Memory B cell (primary cell): ENCODE measurements at regions not wholly inside any gene's neighbourhood (a gene's known extent, or its start where the extent isn't known, plus 50 kb on each side); places are given as distances from the start of the nearest gene placed in this dataset.
"Not testable (repeated sequence)": the region's sequence is repeated elsewhere in the genome, so short reads cannot be mapped to it uniquely, and the experiment has no call there.

ENCODE experiments used
- ATAC-seq: fragments of 150-1000 bp; cut with Tn5 transposase; 2 replicates; pipeline ENCODE4 v1.10.0; 2021; ENCODE audit warnings: low read depth, mild to moderate bottlenecking, moderate library complexity
- DNase-seq, 2 donors: peaks; one replicate each; pipeline ENCODE4 v3.0.0; 2022; ENCODE audit warnings: low spot score in 2 of 2
- H3K27ac Mint-ChIP-seq: one replicate; pipeline ENCODE4 v1.8.0; 2022; ENCODE audit warnings: mild to moderate bottlenecking, moderate library complexity, mixed read lengths
- H3K27me3 Mint-ChIP-seq: one replicate; pipeline ENCODE4 v1.8.0; 2022; ENCODE audit warnings: mixed read lengths
- H3K36me3 Mint-ChIP-seq: one replicate; pipeline ENCODE4 v1.8.0; 2022; ENCODE audit warnings: mild to moderate bottlenecking, mixed read lengths
- H3K4me1 Mint-ChIP-seq: one replicate; pipeline ENCODE4 v1.8.0; 2022; ENCODE audit warnings: mixed read lengths
- H3K4me3 Mint-ChIP-seq: one replicate; pipeline ENCODE4 v1.8.0; 2022; ENCODE audit warnings: mild to moderate bottlenecking, moderate library complexity, mixed read lengths
- H3K9me3 Mint-ChIP-seq: one replicate; pipeline ENCODE4 v1.8.0; 2022; ENCODE audit warnings: mixed read lengths

GRCh38 chr4:114034189-114034588 is 54.7 kb upstream of the ARSJ start:
- no peaks in the 10 kb centered on the region for H3K9me3 Mint-ChIP-seq
- no peak overlapping the region for H3K4me3 Mint-ChIP-seq
- no peak for ATAC-seq
- no peak for DNase-seq
- H3K27ac Mint-ChIP-seq = no peak overlapping the region
- peaks cover 6% of the 10 kb centered on the region for H3K27me3 Mint-ChIP-seq
- no peaks in the 10 kb centered on the region for H3K36me3 Mint-ChIP-seq
- H3K4me1 Mint-ChIP-seq = no peaks in the 10 kb centered on the region

DNA sequence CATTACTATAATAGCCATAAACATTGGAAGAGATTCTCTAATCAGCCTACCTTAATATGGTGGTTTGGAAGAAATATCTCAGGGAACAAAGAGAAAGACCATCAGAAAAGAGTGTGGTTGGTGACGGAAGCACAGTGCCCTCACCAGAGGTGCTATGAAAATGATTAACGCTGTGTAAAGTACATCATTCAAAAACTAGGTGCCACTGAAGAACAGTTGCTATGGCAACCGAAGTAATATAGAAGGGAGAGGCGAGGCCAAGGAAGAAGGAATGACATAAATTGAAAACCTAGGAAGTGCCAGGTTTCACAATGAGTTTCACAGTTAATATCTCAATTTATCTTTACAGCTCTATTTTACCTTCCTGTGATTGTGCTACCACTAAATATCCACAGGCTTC is 57.0 kb upstream of the ARSJ start:
- H3K4me1 Mint-ChIP-seq = no peaks in the 10 kb centered on the region
- H3K27me3 Mint-ChIP-seq = peaks cover 8% of the 10 kb centered on the region
- no peak overlapping the region for H3K27ac Mint-ChIP-seq
- DNase-seq (no peak), ATAC-seq (no peak)
- H3K4me3 Mint-ChIP-seq = no peak overlapping the region
- H3K9me3 Mint-ChIP-seq = no peaks in the 10 kb centered on the region
- no peaks in the 10 kb centered on the region for H3K36me3 Mint-ChIP-seq

DNA sequence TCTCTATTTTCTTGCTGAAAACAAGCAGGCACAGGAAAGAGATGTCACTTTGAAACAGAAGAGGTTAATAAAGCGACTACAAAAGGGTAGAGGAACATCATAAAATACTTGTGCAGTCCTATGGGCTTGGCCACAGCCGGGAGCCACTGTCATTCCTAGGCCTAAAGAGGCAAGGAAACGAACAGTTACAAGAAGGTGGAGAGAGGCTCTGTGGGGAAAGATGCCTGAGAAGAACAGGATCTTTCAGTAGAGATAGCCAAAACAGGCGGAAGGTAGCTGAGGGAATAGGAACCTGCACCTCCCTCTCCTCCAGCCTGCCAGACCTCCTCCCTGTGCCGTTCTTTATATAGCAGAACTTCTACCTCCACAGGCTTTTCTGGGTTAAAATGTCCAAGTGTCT is 57.4 kb upstream of the ARSJ start:
- Mint-ChIP-seq H3K36me3 (no peaks in the 10 kb centered on the region), H3K9me3 (no peaks in the 10 kb centered on the region), H3K4me1 (no peaks in the 10 kb centered on the region), H3K27ac (no peak overlapping the region), H3K4me3 (no peak overlapping the region), H3K27me3 (peaks cover 8% of the 10 kb centered on the region)
- ATAC-seq (no peak), DNase-seq (no peak)

DNA sequence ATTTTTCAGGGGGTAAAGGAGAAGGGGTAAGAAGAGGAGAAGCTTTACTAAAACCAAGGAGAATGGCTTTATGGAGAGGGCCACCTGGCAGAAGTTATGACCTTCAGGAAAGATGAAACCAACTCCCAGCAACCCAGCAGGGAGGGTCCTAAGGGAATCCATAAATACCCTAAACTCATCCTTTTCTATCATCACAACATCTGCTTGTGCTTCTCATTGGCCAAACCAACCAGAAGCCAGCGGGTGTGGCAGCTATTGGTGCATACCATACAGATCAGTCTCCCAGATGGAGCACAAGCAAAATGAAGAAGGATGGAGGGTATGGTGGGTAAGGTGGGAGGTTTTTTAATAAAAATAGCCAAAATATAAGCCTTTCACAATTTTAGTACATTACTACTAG is 58.5 kb upstream of the ARSJ start:
- Mint-ChIP-seq H3K9me3 (peaks cover 1% of the 10 kb centered on the region), H3K36me3 (no peaks in the 10 kb centered on the region), H3K4me1 (no peaks in the 10 kb centered on the region), H3K27ac (no peak overlapping the region), H3K4me3 (no peak overlapping the region), H3K27me3 (peaks cover 8% of the 10 kb centered on the region)
- no peak for DNase-seq
- no peak for ATAC-seq

DNA sequence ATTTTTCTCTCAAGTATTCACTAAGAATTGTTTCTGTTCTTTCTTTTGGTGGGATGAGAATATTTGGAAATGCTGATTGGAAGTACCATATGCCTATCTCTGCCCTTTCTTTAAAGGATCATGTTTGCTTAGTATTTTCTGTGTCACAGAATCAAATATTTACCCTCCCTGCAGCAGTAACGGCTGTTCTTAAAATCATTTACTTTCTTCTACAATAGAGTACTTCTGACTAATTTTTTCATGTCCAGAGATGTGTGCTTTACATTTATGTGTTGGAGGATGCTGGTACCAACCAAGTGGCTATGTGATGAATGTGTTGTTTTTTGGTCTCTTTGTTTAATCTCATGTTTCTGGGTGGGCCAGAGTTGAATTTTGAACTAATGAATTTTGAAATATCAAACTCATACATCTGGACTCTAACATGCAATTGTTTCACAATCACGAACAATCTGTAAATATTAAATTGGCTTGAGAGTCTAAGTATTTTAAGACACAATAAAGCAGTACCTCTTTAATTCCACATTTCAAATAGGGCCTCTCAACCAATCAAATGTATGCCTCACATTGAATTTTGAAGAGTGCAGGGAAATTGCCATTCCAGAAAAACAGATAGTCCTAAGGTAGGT is 59.4 kb upstream of the ARSJ start:
- Mint-ChIP-seq H3K9me3 (peaks cover 1% of the 10 kb centered on the region), H3K4me1 (no peaks in the 10 kb centered on the region), H3K36me3 (no peaks in the 10 kb centered on the region), H3K27ac (no peak overlapping the region), H3K27me3 (peaks cover 8% of the 10 kb centered on the region), H3K4me3 (no peak overlapping the region)
- no peak for DNase-seq
- no peak for ATAC-seq

DNA sequence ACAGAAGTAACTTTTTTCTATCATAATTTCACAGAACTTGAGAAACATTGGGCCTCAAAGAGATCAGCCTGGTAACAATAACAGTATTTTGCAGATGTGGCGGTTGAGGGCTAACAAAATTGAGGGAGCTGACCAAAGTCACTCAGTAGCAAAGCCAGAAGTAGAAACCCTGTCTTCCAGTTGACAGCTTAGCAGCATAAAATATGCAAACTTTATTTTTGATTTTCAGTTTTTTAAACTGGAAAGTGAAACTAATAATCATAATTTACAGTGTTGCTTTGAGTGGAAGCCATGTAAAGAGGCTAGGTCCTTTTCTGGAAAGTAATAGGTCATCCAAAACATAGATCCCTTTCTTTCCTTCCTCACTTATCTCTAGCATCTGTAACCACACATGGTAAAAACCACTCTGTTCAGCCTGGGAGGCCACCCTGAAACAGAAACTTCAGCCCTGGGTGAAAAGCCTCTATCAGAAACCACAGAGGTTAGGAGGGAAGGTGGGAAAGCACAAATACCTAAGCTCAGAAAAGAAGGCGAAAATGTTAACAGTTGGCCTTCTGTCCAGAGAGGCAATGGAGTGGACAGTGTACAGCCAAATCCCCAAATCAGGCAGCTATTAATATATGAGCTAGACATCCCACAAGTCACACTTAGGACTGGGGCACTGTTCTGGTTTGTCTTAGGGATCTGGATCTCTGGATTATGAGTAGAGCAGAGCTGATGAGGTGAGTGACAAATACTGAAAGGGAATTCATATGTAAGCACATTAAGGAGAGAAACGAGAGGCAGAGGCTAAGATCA is 61.1 kb upstream of the ARSJ start:
- H3K27me3 Mint-ChIP-seq = peaks cover 4% of the 10 kb centered on the region
- H3K4me1 Mint-ChIP-seq = no peaks in the 10 kb centered on the region
- no peak overlapping the region for H3K4me3 Mint-ChIP-seq
- H3K27ac Mint-ChIP-seq = no peak overlapping the region
- peaks cover 1% of the 10 kb centered on the region for H3K9me3 Mint-ChIP-seq
- no peaks in the 10 kb centered on the region for H3K36me3 Mint-ChIP-seq
- DNase-seq = no peak
- ATAC-seq = no peak

- Mint-ChIP-seq H3K27ac (no peak overlapping the region), H3K9me3 (peaks cover 1% of the 10 kb centered on the region), H3K4me3 (no peak overlapping the region), H3K36me3 (no peaks in the 10 kb centered on the region), H3K27me3 (peaks cover 4% of the 10 kb centered on the region), H3K4me1 (no peaks in the 10 kb centered on the region)
- no peak for ATAC-seq
- DNase-seq = no peak
These were observed 61.6 kb upstream of the ARSJ start for GRCh38 chr4:114041117-114041475.

- Mint-ChIP-seq H3K27ac (no peak overlapping the region), H3K4me3 (no peak overlapping the region), H3K4me1 (no peaks in the 10 kb centered on the region), H3K36me3 (no peaks in the 10 kb centered on the region), H3K27me3 (peaks cover 1% of the 10 kb centered on the region), H3K9me3 (peaks cover 1% of the 10 kb centered on the region)
- no peak for DNase-seq
- ATAC-seq = no peak
These were observed 63.7 kb upstream of the ARSJ start for GRCh38 chr4:114043116-114043515.

GRCh38 chr4:114044351-114044750 is 64.9 kb upstream of the ARSJ start:
- H3K36me3 Mint-ChIP-seq, ATAC-seq, H3K4me3 Mint-ChIP-seq, H3K9me3 Mint-ChIP-seq, H3K27me3 Mint-ChIP-seq, DNase-seq, H3K4me1 Mint-ChIP-seq, H3K27ac Mint-ChIP-seq: not testable (repeated sequence)

GRCh38 chr4:114046331-114046730 is 66.9 kb upstream of the ARSJ start:
- Mint-ChIP-seq H3K4me1 (no peaks in the 10 kb centered on the region), H3K36me3 (no peaks in the 10 kb centered on the region), H3K27me3 (peaks cover 3% of the 10 kb centered on the region), H3K4me3 (no peak overlapping the region), H3K27ac (no peak overlapping the region), H3K9me3 (peaks cover 1% of the 10 kb centered on the region)
- DNase-seq (no peak), ATAC-seq (no peak)

DNA sequence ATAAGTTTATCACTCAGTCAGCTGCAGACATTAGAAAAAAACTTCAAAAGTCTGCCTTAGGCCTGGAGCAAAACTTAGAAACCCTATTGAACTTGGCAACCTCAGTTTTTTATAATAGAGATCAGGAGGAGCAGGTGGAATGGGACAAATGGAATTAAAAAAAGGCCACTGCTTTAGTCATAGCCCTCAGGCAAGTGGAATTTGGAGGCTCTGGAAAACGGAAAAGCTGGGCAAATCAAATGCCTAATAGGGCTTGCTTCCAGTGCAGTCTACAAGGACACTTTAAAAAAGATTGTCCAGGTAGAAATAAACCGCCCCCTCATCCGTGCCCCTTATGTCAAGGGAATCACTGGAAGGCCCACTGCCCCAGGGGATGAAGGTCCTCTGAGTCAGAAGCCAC is 68.7 kb upstream of the ARSJ start:
- not testable (repeated sequence) for H3K4me3 Mint-ChIP-seq, ATAC-seq, H3K9me3 Mint-ChIP-seq, H3K36me3 Mint-ChIP-seq, H3K4me1 Mint-ChIP-seq, H3K27me3 Mint-ChIP-seq, H3K27ac Mint-ChIP-seq, DNase-seq

DNA sequence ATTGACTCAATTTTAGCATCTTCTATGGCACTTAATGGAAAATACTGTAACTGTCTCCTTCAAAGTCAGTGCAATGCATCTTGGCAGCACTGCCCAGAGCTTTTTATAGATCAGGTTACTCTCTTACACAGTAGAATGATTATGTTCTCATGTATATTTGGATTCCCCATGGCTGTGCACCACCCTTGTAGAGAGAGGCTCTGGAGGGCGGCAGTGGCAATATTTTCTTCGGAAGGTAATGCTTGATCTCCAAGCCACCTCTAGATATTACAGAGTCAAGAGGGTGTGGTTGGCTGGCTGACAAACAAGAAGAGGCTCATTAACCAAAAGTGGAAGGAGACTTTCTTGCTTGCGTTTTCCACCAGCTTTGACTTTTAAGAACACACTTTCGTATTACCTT is 72.8 kb upstream of the ARSJ start:
- Mint-ChIP-seq H3K27ac (no peak overlapping the region), H3K27me3 (peaks cover 5% of the 10 kb centered on the region), H3K9me3 (peaks cover 8% of the 10 kb centered on the region), H3K4me3 (no peak overlapping the region), H3K36me3 (peaks cover 2% of the 10 kb centered on the region), H3K4me1 (no peaks in the 10 kb centered on the region)
- DNase-seq (no peak), ATAC-seq (no peak)

GRCh38 chr4:114056599-114056998 is 77.2 kb upstream of the ARSJ start:
- H3K4me1 Mint-ChIP-seq = no peaks in the 10 kb centered on the region
- no peak for DNase-seq
- H3K4me3 Mint-ChIP-seq = no peak overlapping the region

GRCh38 chr4:114057746-114058145 is 78.3 kb upstream of the ARSJ start:
- peaks cover 4% of the 10 kb centered on the region for H3K27me3 Mint-ChIP-seq
- peaks cover 2% of the 10 kb centered on the region for H3K36me3 Mint-ChIP-seq
- no peaks in the 10 kb centered on the region for H3K4me1 Mint-ChIP-seq
- no peak overlapping the region for H3K27ac Mint-ChIP-seq
- no peak overlapping the region for H3K4me3 Mint-ChIP-seq
- ATAC-seq (no peak), DNase-seq (no peak)
- peaks cover 10% of the 10 kb centered on the region for H3K9me3 Mint-ChIP-seq

More at GRCh38 chr4:114056599-114056998, 77.2 kb upstream of the ARSJ start:
- Mint-ChIP-seq H3K9me3 (peaks cover 10% of the 10 kb centered on the region), H3K27ac (no peak overlapping the region), H3K27me3 (peaks cover 4% of the 10 kb centered on the region), H3K36me3 (peaks cover 2% of the 10 kb centered on the region)
- no peak for ATAC-seq

- no peak for DNase-seq
- no peaks in the 10 kb centered on the region for H3K36me3 Mint-ChIP-seq
- H3K4me3 Mint-ChIP-seq = no peak overlapping the region
- peaks cover 3% of the 10 kb centered on the region for H3K27me3 Mint-ChIP-seq
- H3K9me3 Mint-ChIP-seq = peaks cover 2% of the 10 kb centered on the region
- H3K27ac Mint-ChIP-seq = no peak overlapping the region
- no peaks in the 10 kb centered on the region for H3K4me1 Mint-ChIP-seq
- no peak for ATAC-seq
These were observed 83.1 kb upstream of the ARSJ start for GRCh38 chr4:114062499-114062898.
